Neural crest cell (in vitro differentiated cells): ENCODE measurements at regions not wholly inside any gene's neighbourhood (a gene's known extent, or its start where the extent isn't known, plus 50 kb on each side); places are given as distances from the start of the nearest gene placed in this dataset.

ENCODE experiments used
- DNase-seq: peaks from one replicate; pipeline ENCODE4 v3.0.0; 2021; ENCODE audit warnings: low read depth, mixed read lengths, low spot score
- H3K27ac Mint-ChIP-seq: one replicate; pipeline ENCODE4 v1.8.0; 2021; ENCODE audit warnings: mild to moderate bottlenecking, mixed read lengths; ENCODE audit not compliant: unreplicated experiment
- H3K27me3 Mint-ChIP-seq: 2 replicates; pipeline ENCODE4 v1.8.0; 2021; ENCODE audit warnings: low read depth, mild to moderate bottlenecking, mixed read lengths
- H3K36me3 Mint-ChIP-seq: 2 replicates; pipeline ENCODE4 v1.8.0; 2021; ENCODE audit warnings: low read depth, mild to moderate bottlenecking, mixed read lengths
- H3K4me1 Mint-ChIP-seq: 2 replicates; pipeline ENCODE4 v1.8.0; 2021; ENCODE audit warnings: mixed read lengths
- H3K4me3 Mint-ChIP-seq: one replicate; pipeline ENCODE4 v1.8.0; 2021; ENCODE audit warnings: mild to moderate bottlenecking, mixed read lengths
- H3K9me3 Mint-ChIP-seq: 2 replicates; pipeline ENCODE4 v1.8.0; 2021; ENCODE audit warnings: mixed read lengths
- TF ChIP-seq, protein P1 (sequence below): fragments of 200-600 bp; sonication (generic); conservative IDR thresholded peaks from 2 replicates; pipeline ENCODE4 v1.5.0; 2021; ENCODE audit warnings: antibody characterized with exemption, mild to moderate bottlenecking

DNA sequence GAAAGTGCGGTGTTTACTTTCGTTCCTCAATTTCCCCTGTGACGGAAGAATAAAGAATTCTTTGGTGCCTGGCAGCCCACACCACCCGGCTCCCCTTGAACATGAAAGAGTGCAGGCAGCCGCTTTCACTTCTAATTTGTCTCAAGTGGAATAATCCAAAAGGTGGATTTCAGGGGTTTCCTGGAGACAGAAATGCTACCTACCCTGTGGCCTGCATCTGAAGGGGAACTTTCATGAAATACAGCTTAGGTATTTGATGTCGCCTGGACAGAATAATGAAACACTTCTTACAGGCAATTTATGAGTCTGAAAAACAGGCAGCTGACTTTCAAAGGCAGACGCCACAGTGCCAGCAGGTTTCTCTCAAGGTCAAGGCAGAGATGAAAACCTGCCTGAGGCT lies 169.5 kb upstream of the USP24 start:
- TF ChIP-seq, protein P1, sequence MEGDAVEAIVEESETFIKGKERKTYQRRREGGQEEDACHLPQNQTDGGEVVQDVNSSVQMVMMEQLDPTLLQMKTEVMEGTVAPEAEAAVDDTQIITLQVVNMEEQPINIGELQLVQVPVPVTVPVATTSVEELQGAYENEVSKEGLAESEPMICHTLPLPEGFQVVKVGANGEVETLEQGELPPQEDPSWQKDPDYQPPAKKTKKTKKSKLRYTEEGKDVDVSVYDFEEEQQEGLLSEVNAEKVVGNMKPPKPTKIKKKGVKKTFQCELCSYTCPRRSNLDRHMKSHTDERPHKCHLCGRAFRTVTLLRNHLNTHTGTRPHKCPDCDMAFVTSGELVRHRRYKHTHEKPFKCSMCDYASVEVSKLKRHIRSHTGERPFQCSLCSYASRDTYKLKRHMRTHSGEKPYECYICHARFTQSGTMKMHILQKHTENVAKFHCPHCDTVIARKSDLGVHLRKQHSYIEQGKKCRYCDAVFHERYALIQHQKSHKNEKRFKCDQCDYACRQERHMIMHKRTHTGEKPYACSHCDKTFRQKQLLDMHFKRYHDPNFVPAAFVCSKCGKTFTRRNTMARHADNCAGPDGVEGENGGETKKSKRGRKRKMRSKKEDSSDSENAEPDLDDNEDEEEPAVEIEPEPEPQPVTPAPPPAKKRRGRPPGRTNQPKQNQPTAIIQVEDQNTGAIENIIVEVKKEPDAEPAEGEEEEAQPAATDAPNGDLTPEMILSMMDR, result no peak
- no peak for DNase-seq
- Mint-ChIP-seq H3K27ac (no peak overlapping the region), H3K27me3 (no peaks in the 10 kb centered on the region), H3K9me3 (peaks cover 3% of the 10 kb centered on the region), H3K4me3 (no peak overlapping the region), H3K36me3 (no peaks in the 10 kb centered on the region), H3K4me1 (no peaks in the 10 kb centered on the region)

DNA sequence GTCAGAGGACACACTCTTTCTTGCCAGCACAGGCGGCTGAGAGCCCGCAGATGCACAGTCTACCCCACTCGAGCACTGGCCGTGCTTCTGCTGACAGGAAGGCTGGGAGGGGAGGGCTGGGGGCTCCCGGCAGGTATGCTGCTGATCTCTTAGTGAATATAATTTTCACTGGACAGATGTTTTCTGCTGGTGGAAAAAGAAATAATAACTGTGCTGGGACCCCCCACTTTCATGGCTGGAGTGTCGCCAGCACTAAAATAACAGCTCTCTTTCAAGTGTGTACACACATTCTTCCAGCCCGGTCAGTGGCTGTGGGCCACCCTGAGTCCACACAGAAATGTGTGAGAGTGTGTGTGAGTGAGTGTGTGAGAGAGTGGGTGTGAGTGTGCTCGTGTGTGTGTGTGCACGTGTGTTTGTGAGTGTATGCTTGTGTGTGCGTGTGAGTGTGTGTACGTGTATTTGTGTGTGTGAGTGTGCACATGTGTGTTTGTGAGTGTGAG lies 167.7 kb upstream of the USP24 start:
- DNase-seq, result no peak
- H3K27ac Mint-ChIP-seq, result no peak overlapping the region
- TF ChIP-seq, protein P1, result no peak
- no peak overlapping the region for H3K4me3 Mint-ChIP-seq
- peaks cover under 1% of the 10 kb centered on the region for H3K9me3 Mint-ChIP-seq
- no peaks in the 10 kb centered on the region for H3K27me3 Mint-ChIP-seq
- no peaks in the 10 kb centered on the region for H3K36me3 Mint-ChIP-seq
- no peaks in the 10 kb centered on the region for H3K4me1 Mint-ChIP-seq

DNA sequence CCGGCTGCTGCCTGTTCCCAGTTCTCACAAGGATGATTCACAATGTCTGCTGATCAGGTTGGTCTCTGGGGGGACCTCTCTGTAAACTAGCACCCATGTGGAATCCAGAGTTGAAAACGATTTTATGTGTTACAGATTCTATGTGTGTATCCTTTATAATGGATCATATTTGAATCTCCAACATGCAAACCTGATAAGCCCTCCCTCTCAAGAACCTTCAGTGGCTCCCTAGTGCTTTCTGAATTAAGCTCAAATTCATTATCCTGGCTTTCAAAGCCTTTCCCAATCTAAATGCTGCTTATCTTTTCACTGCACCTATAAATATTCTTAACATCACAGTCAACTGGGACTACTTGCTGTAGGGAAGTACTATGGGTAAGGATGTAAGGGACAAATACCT lies 166.8 kb upstream of the USP24 start:
- no peaks in the 10 kb centered on the region for H3K27me3 Mint-ChIP-seq
- TF ChIP-seq, protein P1, result no peak
- no peaks in the 10 kb centered on the region for H3K9me3 Mint-ChIP-seq
- no peak overlapping the region for H3K27ac Mint-ChIP-seq
- H3K4me3 Mint-ChIP-seq, result no peak overlapping the region
- H3K36me3 Mint-ChIP-seq, result no peaks in the 10 kb centered on the region
- no peak for DNase-seq
- H3K4me1 Mint-ChIP-seq, result no peaks in the 10 kb centered on the region

DNA sequence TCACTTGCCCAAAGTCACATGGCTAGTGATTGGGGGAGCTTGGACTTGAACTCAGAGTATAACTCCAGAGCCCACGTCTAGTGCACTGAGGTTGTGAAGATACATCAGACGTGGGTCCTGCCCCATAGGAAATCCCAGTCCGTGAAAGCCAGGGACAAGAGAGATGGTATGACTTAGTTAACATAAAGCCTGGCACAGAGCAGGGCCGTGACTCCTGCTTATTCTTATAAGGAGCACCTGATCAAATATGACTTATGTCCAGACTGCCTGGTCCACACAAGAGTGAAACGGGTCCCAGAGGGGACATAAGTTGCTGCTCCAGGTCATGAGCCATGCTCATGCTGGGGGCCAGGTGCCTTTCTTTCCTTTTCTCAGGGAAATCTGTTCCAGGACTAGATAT lies 166.3 kb upstream of the USP24 start:
- no peaks in the 10 kb centered on the region for H3K9me3 Mint-ChIP-seq
- H3K27me3 Mint-ChIP-seq, result no peaks in the 10 kb centered on the region
- TF ChIP-seq, protein P1, result no peak

DNA sequence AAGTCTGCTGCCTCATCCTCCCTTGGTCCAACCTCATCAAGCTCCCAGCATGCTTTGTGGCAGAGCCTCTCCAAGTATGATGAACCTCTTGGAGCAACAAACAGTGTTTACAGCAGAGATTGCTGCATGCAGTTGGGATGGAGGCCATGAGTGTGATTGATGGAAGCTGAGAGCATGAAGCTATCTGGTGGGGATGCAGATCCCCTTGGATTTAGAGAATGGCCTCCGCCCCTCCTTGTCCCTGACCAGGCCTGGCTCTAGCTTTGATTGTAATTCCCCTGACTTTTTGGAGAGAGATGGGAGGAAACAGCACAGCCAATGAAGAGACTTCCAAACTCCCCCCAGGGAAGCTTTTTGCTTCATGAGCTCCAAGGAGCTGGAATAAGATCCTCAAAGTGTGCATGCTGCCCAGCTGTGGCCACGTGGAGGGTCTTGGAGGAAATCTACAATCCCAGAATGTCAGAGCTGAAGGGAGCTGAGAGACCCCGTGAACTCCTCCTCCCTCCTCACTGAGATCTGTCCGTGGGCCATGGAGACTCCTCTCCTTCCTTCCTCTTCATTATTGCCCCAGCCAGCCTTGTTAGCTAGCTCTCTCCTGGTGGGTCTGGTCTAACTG lies 165.3 kb upstream of the USP24 start:
- no peaks in the 10 kb centered on the region for H3K9me3 Mint-ChIP-seq
- no peak overlapping the region for H3K4me3 Mint-ChIP-seq
- no peak overlapping the region for H3K27ac Mint-ChIP-seq
- DNase-seq, result no peak
- no peaks in the 10 kb centered on the region for H3K4me1 Mint-ChIP-seq
- TF ChIP-seq, protein P1, result no peak
- no peaks in the 10 kb centered on the region for H3K36me3 Mint-ChIP-seq
- H3K27me3 Mint-ChIP-seq, result no peaks in the 10 kb centered on the region

More for the DNA sequence above, 166.3 kb upstream of the USP24 start:
- Mint-ChIP-seq H3K4me1 (no peaks in the 10 kb centered on the region), H3K4me3 (no peak overlapping the region), H3K27ac (no peak overlapping the region), H3K36me3 (no peaks in the 10 kb centered on the region)
- DNase-seq, result no peak
